ENCODE measurements at regions not wholly inside any gene's neighbourhood (a gene's known extent, or its start where the extent isn't known, plus 50 kb on each side); places are given as distances from the start of the nearest gene placed in this dataset.

GRCh38 chr3:3923619-3924018 is 124.4 kb downstream of the LRRN1 start:
- TF ChIP-seq CTCF (IDR thresholded peaks at IDR 0.05) (no peak), POLR2A (IDR thresholded peaks at IDR 0.05) (no peak)

All from testis (tissue), 2 donors.